ENCODE measurements at regions not wholly inside any gene's neighbourhood (a gene's known extent, or its start where the extent isn't known, plus 50 kb on each side); places are given as distances from the start of the nearest gene placed in this dataset.

DNA sequence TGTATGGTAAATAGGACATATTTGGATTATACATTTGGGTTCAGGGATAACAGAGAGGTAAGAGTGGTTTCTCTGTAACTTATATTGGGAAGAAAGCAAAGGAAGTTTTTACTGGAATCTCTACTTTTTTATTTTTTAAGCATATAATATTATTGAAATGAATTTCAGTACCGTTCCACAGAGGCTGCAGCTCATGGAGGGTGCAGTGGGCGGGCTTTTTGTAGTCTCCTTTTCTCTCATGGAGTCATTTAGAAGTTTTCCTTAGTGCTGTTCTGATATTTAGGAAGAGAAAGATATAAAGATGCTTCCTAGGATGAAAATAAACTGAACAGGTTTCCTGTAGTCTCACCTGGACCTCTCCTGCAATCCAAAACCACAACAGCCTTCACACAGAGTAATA, 1153.3 kb upstream of the TMEFF2 start (continued):
- TF ChIP-seq, protein P1, sequence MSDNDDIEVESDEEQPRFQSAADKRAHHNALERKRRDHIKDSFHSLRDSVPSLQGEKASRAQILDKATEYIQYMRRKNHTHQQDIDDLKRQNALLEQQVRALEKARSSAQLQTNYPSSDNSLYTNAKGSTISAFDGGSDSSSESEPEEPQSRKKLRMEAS (IDR thresholded peaks at IDR 0.05) = no peak
- TF ChIP-seq CHD2 (IDR thresholded peaks at IDR 0.05; ENCODE audit: low read length) (no peak), FOSL1 (IDR thresholded peaks at IDR 0.05; ENCODE audit: insufficient read depth, low read depth, low read length) (no peak), GABPA (IDR thresholded peaks at IDR 0.05; ENCODE audit: borderline replicate concordance, insufficient read depth, low read length) (no peak), TAF7 (optimal IDR thresholded peaks at IDR 0.05; ENCODE audit: borderline replicate concordance, low read depth, low read length) (no peak), BACH1 (IDR thresholded peaks at IDR 0.05; ENCODE audit: low read length) (no peak)
